ENCODE measurements at regions not wholly inside any gene's neighbourhood (a gene's known extent, or its start where the extent isn't known, plus 50 kb on each side); places are given as distances from the start of the nearest gene placed in this dataset.

DNA sequence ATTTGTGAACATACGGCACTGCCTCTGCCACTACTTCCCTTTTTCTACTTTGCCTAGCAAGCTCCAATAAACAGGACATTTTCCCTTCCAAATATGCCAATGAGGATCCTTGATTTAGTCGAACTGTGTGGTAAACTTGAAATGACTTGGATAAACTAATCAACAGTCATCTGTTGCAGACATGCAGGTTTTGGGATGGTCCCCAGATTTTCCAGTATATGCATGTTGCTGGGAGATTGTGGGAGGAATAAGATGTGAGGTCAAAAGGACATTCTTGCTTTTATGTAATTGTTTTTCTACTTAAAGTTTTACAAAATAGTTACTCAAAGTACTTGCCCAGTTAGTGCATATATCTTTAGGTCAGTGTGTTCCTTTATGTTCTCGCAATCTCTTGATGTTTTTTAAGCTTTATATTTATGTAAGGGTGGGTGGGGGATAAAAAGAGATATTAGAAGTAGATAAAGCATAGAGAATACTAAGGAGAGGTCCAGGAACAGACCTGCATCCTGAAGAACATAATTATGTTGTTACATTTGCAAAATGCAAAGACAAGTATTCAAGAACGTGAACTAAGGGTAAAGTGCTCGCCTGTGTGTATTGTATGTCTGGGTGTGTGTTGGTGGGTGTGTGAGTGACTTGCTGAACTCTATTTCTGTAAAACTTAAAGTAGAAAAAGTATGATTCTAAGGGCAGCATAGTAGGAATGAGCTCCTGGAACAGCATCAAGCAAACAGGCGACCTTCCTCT is 88.4 kb upstream of the OXGR1 start:
- TF ChIP-seq, protein P1, sequence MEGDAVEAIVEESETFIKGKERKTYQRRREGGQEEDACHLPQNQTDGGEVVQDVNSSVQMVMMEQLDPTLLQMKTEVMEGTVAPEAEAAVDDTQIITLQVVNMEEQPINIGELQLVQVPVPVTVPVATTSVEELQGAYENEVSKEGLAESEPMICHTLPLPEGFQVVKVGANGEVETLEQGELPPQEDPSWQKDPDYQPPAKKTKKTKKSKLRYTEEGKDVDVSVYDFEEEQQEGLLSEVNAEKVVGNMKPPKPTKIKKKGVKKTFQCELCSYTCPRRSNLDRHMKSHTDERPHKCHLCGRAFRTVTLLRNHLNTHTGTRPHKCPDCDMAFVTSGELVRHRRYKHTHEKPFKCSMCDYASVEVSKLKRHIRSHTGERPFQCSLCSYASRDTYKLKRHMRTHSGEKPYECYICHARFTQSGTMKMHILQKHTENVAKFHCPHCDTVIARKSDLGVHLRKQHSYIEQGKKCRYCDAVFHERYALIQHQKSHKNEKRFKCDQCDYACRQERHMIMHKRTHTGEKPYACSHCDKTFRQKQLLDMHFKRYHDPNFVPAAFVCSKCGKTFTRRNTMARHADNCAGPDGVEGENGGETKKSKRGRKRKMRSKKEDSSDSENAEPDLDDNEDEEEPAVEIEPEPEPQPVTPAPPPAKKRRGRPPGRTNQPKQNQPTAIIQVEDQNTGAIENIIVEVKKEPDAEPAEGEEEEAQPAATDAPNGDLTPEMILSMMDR (IDR thresholded peaks at IDR 0.05): no peak
- no peaks in the 10 kb centered on the region for H3K36me3 ChIP-seq
- ATAC-seq (no peak), DNase-seq (no peak)
- H3K27me3 ChIP-seq: no peaks in the 10 kb centered on the region
- H3K4me3 ChIP-seq: no peak overlapping the region
- no peaks in the 10 kb centered on the region for H3K4me1 ChIP-seq
- intact Hi-C loops (cut with DNase I): no loop called here
- no peak overlapping the region for H3K27ac ChIP-seq
- H3K9me3 ChIP-seq: peaks cover 7% of the 10 kb centered on the region

DNA sequence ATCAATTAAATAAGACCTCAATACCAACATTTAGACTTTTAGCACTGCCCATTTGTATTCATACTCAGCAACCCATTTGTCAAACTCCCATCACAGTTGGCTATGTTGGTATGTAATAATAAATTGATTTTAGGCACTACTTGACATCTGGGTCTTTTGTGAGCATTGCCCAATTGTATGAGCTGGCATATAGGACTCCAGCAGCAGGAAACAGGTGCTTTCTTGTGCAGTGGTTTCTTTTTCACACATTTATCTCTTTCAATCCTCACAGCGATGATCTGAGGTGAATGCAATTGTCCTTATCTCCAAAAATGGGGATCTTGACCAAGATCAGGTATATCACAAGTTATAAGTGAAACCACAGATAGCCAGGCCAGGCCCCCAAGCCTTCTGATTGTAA is 96.9 kb upstream of the OXGR1 start:
- intact Hi-C loops (cut with DNase I): no loop called here
- H3K4me3 ChIP-seq: no peak overlapping the region
- TF ChIP-seq, protein P1 (IDR thresholded peaks at IDR 0.05): no peak
- no peak overlapping the region for H3K27ac ChIP-seq
- H3K9me3 ChIP-seq: peaks cover 7% of the 10 kb centered on the region
- ATAC-seq (no peak), DNase-seq (no peak)
- H3K27me3 ChIP-seq: no peaks in the 10 kb centered on the region
- no peaks in the 10 kb centered on the region for H3K4me1 ChIP-seq
- H3K36me3 ChIP-seq: no peaks in the 10 kb centered on the region

DNA sequence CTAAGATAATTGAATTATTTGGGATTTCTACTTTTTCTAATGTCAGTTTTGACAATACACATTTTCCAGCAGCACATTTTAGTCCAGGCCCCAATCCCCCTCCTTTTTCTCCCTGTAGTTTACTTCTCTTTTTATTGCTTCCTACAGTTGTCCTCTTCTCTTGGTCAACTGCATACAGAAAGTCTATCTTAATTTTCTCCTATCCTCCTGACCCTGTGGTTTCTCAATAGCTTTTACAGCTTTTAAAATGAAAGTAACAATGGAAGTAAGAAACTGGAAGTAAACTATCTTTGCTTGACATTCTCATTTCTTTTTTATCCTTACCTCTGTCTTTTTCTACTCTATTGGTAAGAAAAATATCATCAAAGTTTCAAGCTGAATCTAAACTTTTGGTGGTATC is 106.5 kb upstream of the OXGR1 start:
- Histone ChIP-seq H3K27ac (no peak overlapping the region), H3K9me3 (no peaks in the 10 kb centered on the region), H3K27me3 (no peaks in the 10 kb centered on the region), H3K4me1 (no peaks in the 10 kb centered on the region), H3K36me3 (no peaks in the 10 kb centered on the region), H3K4me3 (no peak overlapping the region)
- DNase-seq: no peak
- ATAC-seq: peak; percentile 61
- TF ChIP-seq, protein P1 (IDR thresholded peaks at IDR 0.05): no peak
- intact Hi-C loops (cut with DNase I): loop anchor here (10.0 kb wide), 1 partner anchor 114 kb away; no protein-coding TSS in a partner anchor

- TF ChIP-seq, protein P1 (IDR thresholded peaks at IDR 0.05): no peak
- Histone ChIP-seq H3K4me3 (no peak overlapping the region), H3K9me3 (no peaks in the 10 kb centered on the region), H3K27me3 (no peaks in the 10 kb centered on the region), H3K4me1 (no peaks in the 10 kb centered on the region), H3K36me3 (no peaks in the 10 kb centered on the region), H3K27ac (no peak overlapping the region)
- intact Hi-C loops (cut with DNase I): loop anchor here (10.0 kb wide), 1 partner anchor 113 kb away; no protein-coding TSS in a partner anchor
- ATAC-seq: no peak
- DNase-seq: no peak
Observed at GRCh38 chr13:97101912-97102708, 107.8 kb upstream of the OXGR1 start.

- TF ChIP-seq, protein P1 (IDR thresholded peaks at IDR 0.05): no peak
- Histone ChIP-seq H3K9me3 (no peaks in the 10 kb centered on the region), H3K27ac (no peak overlapping the region), H3K36me3 (no peaks in the 10 kb centered on the region), H3K4me3 (no peak overlapping the region), H3K4me1 (peaks cover 12% of the 10 kb centered on the region), H3K27me3 (no peaks in the 10 kb centered on the region)
- ATAC-seq (no peak), DNase-seq (no peak)
- intact Hi-C loops (cut with DNase I): loop anchor here (10.0 kb wide), 1 partner anchor 108 kb away; no protein-coding TSS in a partner anchor
Observed at GRCh38 chr13:97106323-97106722, 112.0 kb upstream of the OXGR1 start.

All from upper lobe of right lung (tissue), 1 donor.